ENCODE measurements at regions not wholly inside any gene's neighbourhood (a gene's known extent, or its start where the extent isn't known, plus 50 kb on each side); places are given as distances from the start of the nearest gene placed in this dataset.

DNA sequence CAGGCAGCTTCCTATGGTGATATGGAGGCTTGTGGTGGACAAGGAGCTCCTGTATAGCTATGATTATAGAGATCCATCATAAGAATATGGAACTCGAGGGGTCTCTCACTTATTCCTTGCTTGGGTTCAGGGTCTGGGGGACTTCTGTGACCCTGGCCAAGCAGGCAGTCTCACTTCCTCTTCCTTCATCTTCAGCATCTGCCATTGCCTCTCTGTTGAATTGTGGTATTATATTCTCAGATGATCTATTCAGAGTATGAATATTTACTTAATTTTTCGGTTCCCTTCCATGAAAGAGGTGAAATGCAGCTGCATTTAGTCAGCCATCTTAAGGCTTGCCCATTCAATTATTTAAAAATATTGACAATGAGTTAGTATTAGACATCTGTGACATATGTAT is 292.9 kb downstream of the SPIN4 start:
- Mint-ChIP-seq H3K4me3 (no peak overlapping the region), H3K4me1 (no peaks in the 10 kb centered on the region), H3K36me3 (peaks cover 35% of the 10 kb centered on the region), H3K9me3 (peaks cover 40% of the 10 kb centered on the region), H3K27ac (no peak overlapping the region), H3K27me3 (ENCODE audit: low read depth) (peaks cover 2% of the 10 kb centered on the region; the same call in 1 of the 2 replicates)
- ChIA-PET CTCF (no interaction called here), POLR2A (no interaction called here)
- TF ChIP-seq ZNF671 (CRISPR knock-in tag; IDR thresholded peaks at IDR 0.05), result no peak
- TF ChIP-seq, protein P1, sequence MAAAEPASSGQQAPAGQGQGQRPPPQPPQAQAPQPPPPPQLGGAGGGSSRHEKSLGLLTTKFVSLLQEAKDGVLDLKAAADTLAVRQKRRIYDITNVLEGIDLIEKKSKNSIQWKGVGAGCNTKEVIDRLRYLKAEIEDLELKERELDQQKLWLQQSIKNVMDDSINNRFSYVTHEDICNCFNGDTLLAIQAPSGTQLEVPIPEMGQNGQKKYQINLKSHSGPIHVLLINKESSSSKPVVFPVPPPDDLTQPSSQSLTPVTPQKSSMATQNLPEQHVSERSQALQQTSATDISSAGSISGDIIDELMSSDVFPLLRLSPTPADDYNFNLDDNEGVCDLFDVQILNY (CRISPR knock-in tag; IDR thresholded peaks at IDR 0.05), result no peak
- TF ChIP-seq OVOL2 (CRISPR knock-in tag; IDR thresholded peaks at IDR 0.05; ENCODE audit: borderline replicate concordance), result no peak
- TF ChIP-seq RORB (CRISPR knock-in tag; IDR thresholded peaks at IDR 0.05), result no peak
- no peak for TF ChIP-seq GABPB1 (CRISPR knock-in tag; IDR thresholded peaks at IDR 0.05)
- TF ChIP-seq, protein P2, sequence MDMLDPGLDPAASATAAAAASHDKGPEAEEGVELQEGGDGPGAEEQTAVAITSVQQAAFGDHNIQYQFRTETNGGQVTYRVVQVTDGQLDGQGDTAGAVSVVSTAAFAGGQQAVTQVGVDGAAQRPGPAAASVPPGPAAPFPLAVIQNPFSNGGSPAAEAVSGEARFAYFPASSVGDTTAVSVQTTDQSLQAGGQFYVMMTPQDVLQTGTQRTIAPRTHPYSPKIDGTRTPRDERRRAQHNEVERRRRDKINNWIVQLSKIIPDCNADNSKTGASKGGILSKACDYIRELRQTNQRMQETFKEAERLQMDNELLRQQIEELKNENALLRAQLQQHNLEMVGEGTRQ (CRISPR knock-in tag; IDR thresholded peaks at IDR 0.05), result no peak
- TF ChIP-seq TEAD4 (CRISPR knock-in tag; IDR thresholded peaks at IDR 0.05), result no peak
- no peak for TF ChIP-seq TP53 (CRISPR knock-in tag; IDR thresholded peaks at IDR 0.05)
- TF ChIP-seq, protein P3, sequence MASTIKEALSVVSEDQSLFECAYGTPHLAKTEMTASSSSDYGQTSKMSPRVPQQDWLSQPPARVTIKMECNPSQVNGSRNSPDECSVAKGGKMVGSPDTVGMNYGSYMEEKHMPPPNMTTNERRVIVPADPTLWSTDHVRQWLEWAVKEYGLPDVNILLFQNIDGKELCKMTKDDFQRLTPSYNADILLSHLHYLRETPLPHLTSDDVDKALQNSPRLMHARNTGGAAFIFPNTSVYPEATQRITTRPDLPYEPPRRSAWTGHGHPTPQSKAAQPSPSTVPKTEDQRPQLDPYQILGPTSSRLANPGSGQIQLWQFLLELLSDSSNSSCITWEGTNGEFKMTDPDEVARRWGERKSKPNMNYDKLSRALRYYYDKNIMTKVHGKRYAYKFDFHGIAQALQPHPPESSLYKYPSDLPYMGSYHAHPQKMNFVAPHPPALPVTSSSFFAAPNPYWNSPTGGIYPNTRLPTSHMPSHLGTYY (CRISPR knock-in tag; IDR thresholded peaks at IDR 0.05), result no peak
- TF ChIP-seq NFE2L1 (CRISPR knock-in tag; IDR thresholded peaks at IDR 0.05), result no peak
- no peak for TF ChIP-seq EMX1 (CRISPR knock-in tag; IDR thresholded peaks at IDR 0.05)
- TF ChIP-seq ATF1 (CRISPR knock-in tag; IDR thresholded peaks at IDR 0.05), result no peak
- no peak for TF ChIP-seq ELF4 (CRISPR knock-in tag; IDR thresholded peaks at IDR 0.05; ENCODE audit: low read depth)
- TF ChIP-seq MXD4 (CRISPR knock-in tag; IDR thresholded peaks at IDR 0.05; ENCODE audit: borderline replicate concordance), result no peak
- TF ChIP-seq PRRX2 (CRISPR knock-in tag; IDR thresholded peaks at IDR 0.05), result no peak
- TF ChIP-seq FOXK1 (CRISPR knock-in tag; IDR thresholded peaks at IDR 0.05), result no peak
- TF ChIP-seq ZBTB21 (CRISPR knock-in tag; IDR thresholded peaks at IDR 0.05; ENCODE audit: borderline replicate concordance), result no peak
- TF ChIP-seq, protein P4, sequence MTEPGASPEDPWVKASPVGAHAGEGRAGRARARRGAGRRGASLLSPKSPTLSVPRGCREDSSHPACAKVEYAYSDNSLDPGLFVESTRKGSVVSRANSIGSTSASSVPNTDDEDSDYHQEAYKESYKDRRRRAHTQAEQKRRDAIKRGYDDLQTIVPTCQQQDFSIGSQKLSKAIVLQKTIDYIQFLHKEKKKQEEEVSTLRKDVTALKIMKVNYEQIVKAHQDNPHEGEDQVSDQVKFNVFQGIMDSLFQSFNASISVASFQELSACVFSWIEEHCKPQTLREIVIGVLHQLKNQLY (CRISPR knock-in tag; IDR thresholded peaks at IDR 0.05), result no peak
- no peak for TF ChIP-seq ETV6 (CRISPR knock-in tag; IDR thresholded peaks at IDR 0.05)
- no peak for TF ChIP-seq JUN (CRISPR knock-in tag; IDR thresholded peaks at IDR 0.05)
- ATAC-seq (no peak), DNase-seq (ENCODE audit: low spot score) (no peak)

DNA sequence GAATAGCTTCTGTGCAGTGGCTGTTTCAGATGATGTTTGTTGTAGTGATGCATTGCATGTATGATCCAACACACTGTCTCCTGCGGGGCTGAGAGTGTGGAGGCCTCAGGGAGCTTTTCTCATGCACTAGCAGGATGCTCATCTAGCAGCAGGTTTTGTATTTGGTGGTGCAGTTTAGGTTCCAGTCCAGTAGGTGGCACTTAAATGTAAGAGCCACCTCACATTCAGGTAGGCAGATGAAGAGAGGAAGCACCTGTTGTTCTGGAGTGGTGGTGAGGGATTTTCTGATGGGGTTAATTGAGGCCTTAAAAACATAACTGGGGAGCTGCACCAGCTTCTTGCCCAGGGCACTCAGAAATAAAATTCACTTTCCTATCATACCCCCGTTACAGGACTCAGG is 300.9 kb downstream of the SPIN4 start:
- POLR2A ChIA-PET, result no interaction called here
- DNase-seq (ENCODE audit: low spot score), result no peak
- TF ChIP-seq, protein P5, sequence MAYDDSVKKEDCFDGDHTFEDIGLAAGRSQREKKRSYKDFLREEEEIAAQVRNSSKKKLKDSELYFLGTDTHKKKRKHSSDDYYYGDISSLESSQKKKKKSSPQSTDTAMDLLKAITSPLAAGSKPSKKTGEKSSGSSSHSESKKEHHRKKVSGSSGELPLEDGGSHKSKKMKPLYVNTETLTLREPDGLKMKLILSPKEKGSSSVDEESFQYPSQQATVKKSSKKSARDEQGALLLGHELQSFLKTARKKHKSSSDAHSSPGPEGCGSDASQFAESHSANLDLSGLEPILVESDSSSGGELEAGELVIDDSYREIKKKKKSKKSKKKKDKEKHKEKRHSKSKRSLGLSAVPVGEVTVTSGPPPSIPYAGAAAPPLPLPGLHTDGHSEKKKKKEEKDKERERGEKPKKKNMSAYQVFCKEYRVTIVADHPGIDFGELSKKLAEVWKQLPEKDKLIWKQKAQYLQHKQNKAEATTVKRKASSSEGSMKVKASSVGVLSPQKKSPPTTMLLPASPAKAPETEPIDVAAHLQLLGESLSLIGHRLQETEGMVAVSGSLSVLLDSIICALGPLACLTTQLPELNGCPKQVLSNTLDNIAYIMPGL (CRISPR knock-in tag; IDR thresholded peaks at IDR 0.05), result no peak
- no peak for TF ChIP-seq NFATC4 (CRISPR knock-in tag; IDR thresholded peaks at IDR 0.05)
- TF ChIP-seq, protein P6, sequence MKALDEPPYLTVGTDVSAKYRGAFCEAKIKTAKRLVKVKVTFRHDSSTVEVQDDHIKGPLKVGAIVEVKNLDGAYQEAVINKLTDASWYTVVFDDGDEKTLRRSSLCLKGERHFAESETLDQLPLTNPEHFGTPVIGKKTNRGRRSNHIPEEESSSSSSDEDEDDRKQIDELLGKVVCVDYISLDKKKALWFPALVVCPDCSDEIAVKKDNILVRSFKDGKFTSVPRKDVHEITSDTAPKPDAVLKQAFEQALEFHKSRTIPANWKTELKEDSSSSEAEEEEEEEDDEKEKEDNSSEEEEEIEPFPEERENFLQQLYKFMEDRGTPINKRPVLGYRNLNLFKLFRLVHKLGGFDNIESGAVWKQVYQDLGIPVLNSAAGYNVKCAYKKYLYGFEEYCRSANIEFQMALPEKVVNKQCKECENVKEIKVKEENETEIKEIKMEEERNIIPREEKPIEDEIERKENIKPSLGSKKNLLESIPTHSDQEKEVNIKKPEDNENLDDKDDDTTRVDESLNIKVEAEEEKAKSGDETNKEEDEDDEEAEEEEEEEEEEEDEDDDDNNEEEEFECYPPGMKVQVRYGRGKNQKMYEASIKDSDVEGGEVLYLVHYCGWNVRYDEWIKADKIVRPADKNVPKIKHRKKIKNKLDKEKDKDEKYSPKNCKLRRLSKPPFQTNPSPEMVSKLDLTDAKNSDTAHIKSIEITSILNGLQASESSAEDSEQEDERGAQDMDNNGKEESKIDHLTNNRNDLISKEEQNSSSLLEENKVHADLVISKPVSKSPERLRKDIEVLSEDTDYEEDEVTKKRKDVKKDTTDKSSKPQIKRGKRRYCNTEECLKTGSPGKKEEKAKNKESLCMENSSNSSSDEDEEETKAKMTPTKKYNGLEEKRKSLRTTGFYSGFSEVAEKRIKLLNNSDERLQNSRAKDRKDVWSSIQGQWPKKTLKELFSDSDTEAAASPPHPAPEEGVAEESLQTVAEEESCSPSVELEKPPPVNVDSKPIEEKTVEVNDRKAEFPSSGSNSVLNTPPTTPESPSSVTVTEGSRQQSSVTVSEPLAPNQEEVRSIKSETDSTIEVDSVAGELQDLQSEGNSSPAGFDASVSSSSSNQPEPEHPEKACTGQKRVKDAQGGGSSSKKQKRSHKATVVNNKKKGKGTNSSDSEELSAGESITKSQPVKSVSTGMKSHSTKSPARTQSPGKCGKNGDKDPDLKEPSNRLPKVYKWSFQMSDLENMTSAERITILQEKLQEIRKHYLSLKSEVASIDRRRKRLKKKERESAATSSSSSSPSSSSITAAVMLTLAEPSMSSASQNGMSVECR (CRISPR knock-in tag; IDR thresholded peaks at IDR 0.05; ENCODE audit: borderline replicate concordance), result no peak
- TF ChIP-seq, protein P7, sequence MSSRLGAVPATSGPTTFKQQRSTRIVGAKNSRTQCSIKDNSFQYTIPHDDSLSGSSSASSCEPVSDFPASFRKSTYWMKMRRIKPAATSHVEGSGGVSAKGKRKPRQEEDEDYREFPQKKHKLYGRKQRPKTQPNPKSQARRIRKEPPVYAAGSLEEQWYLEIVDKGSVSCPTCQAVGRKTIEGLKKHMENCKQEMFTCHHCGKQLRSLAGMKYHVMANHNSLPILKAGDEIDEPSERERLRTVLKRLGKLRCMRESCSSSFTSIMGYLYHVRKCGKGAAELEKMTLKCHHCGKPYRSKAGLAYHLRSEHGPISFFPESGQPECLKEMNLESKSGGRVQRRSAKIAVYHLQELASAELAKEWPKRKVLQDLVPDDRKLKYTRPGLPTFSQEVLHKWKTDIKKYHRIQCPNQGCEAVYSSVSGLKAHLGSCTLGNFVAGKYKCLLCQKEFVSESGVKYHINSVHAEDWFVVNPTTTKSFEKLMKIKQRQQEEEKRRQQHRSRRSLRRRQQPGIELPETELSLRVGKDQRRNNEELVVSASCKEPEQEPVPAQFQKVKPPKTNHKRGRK (CRISPR knock-in tag; IDR thresholded peaks at IDR 0.05; ENCODE audit: borderline replicate concordance), result no peak
- H3K9me3 Mint-ChIP-seq, result peaks cover 67% of the 10 kb centered on the region
- CTCF ChIA-PET, result no interaction called here
- ATAC-seq, result no peak
- H3K27me3 Mint-ChIP-seq (ENCODE audit: low read depth), result no peaks in the 10 kb centered on the region; the same call in 1 of the 2 replicates
- H3K27ac Mint-ChIP-seq, result no peak overlapping the region
- peaks cover 41% of the 10 kb centered on the region for H3K36me3 Mint-ChIP-seq
- no peak overlapping the region for H3K4me3 Mint-ChIP-seq
- no peaks in the 10 kb centered on the region for H3K4me1 Mint-ChIP-seq
